ENCODE measurements at regions not wholly inside any gene's neighbourhood (a gene's known extent, or its start where the extent isn't known, plus 50 kb on each side); places are given as distances from the start of the nearest gene placed in this dataset.

DNA sequence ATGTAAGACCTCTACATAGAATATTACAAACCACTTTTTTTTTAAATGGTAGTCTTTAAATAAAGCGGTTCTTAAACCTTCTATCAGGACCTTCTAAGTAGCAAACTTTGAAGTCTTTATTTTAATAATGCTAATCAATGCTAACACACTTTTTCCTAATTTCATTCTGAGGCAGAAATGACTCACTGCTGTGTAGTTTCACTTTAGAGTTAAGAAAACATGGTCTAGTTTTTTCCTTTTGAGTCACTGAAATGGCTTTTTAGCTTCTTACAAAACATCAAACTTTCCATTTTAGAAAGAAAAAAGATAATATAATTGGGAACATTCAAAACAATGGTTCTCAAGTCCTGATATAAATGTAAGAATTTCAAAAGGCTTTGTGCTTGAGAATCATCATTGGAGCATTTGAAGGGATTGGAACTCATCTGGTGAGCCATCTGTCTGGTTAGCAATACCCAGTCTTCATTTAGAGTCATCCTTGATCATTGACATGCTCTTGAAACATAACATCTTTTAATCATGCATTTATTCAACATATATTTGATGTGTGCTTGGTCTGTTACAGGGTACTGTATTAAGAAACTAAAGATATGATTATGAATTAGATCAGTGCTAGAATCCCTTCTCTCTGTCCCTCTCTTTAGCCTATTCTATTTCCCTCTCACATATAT lies 258.3 kb upstream of the MON1B start:
- POLR2A ChIA-PET, result no interaction called here
- no peak for DNase-seq (ENCODE audit: low read depth)
- CTCF ChIA-PET, result no interaction called here
- Histone ChIP-seq H3K36me3 (ENCODE audit: control insufficient read depth, insufficient read depth, low read length) (no peaks in the 10 kb centered on the region), H3K4me3 (ENCODE audit: low read depth, low read length) (no peak overlapping the region), H3K27me3 (ENCODE audit: control insufficient read depth, insufficient read depth, low read length) (no peaks in the 10 kb centered on the region)
- TF ChIP-seq, protein P1, sequence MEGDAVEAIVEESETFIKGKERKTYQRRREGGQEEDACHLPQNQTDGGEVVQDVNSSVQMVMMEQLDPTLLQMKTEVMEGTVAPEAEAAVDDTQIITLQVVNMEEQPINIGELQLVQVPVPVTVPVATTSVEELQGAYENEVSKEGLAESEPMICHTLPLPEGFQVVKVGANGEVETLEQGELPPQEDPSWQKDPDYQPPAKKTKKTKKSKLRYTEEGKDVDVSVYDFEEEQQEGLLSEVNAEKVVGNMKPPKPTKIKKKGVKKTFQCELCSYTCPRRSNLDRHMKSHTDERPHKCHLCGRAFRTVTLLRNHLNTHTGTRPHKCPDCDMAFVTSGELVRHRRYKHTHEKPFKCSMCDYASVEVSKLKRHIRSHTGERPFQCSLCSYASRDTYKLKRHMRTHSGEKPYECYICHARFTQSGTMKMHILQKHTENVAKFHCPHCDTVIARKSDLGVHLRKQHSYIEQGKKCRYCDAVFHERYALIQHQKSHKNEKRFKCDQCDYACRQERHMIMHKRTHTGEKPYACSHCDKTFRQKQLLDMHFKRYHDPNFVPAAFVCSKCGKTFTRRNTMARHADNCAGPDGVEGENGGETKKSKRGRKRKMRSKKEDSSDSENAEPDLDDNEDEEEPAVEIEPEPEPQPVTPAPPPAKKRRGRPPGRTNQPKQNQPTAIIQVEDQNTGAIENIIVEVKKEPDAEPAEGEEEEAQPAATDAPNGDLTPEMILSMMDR (IDR thresholded peaks at IDR 0.05; ENCODE audit: insufficient read depth, low read depth, low read length), result no peak

- ChIA-PET POLR2A (no interaction called here), CTCF (no interaction called here)
- H3K27me3 ChIP-seq (ENCODE audit: control insufficient read depth, insufficient read depth, low read length), result no peaks in the 10 kb centered on the region
- DNase-seq (ENCODE audit: low read depth), result no peak
- H3K36me3 ChIP-seq (ENCODE audit: control insufficient read depth, insufficient read depth, low read length), result no peaks in the 10 kb centered on the region
- TF ChIP-seq, protein P1 (IDR thresholded peaks at IDR 0.05; ENCODE audit: insufficient read depth, low read depth, low read length), result no peak
- no peak overlapping the region for H3K4me3 ChIP-seq (ENCODE audit: low read depth, low read length)
These were observed 250.7 kb upstream of the MON1B start for GRCh38 chr16:76940251-76940650.

DNA sequence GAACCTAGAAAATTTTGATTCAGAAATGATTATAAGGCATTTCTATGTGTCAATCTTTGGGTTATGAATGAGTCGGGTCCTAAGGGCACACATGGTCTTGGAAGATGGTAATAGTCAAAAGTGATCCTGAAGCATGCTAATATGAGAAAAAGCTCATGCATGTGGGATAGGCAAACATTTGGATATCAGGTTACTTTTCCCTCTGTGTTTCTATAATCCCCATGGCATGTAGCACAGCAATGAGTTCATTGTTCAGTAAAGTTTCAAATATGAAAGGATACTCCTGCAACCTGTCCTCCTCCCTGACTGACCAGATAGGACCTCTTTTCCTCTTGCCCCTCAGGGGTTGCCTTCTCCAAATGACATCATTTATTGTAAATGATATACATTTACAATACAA lies 249.9 kb upstream of the MON1B start:
- TF ChIP-seq, protein P1 (IDR thresholded peaks at IDR 0.05; ENCODE audit: insufficient read depth, low read depth, low read length), result no peak
- POLR2A ChIA-PET, result no interaction called here
- CTCF ChIA-PET, result no interaction called here
- H3K27me3 ChIP-seq (ENCODE audit: control insufficient read depth, insufficient read depth, low read length), result no peaks in the 10 kb centered on the region
- no peaks in the 10 kb centered on the region for H3K36me3 ChIP-seq (ENCODE audit: control insufficient read depth, insufficient read depth, low read length)
- no peak overlapping the region for H3K4me3 ChIP-seq (ENCODE audit: low read depth, low read length)
- DNase-seq (ENCODE audit: low read depth), result no peak

- POLR2A ChIA-PET, result no interaction called here
- TF ChIP-seq, protein P1 (IDR thresholded peaks at IDR 0.05; ENCODE audit: insufficient read depth, low read depth, low read length), result no peak
- H3K36me3 ChIP-seq (ENCODE audit: control insufficient read depth, insufficient read depth, low read length), result no peaks in the 10 kb centered on the region
- H3K4me3 ChIP-seq (ENCODE audit: low read depth, low read length), result no peak overlapping the region
- no peak for DNase-seq (ENCODE audit: low read depth)
- CTCF ChIA-PET, result no interaction called here
- H3K27me3 ChIP-seq (ENCODE audit: control insufficient read depth, insufficient read depth, low read length), result no peaks in the 10 kb centered on the region
These were observed 248.9 kb upstream of the MON1B start for GRCh38 chr16:76942089-76942488.

DNA sequence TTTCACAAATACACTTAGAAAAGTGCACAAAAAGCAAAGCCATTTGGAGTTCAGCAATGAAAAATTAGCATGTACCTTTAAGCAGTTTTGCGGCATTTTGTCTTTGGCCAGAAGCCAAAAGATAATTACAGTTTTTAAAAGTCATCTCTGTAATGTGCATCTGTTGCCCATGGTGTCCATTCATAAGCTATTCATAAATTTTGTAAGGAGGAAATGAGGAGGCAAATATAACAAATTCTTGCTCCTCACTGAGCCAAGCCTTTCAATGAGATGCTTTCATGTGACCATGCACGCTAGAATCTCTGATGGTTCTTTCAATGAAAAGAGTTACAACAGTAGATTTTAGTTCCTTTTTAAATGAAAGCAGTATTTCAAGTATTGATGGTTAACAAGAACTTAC lies 247.1 kb upstream of the MON1B start:
- Histone ChIP-seq H3K4me3 (ENCODE audit: low read depth, low read length) (no peak overlapping the region), H3K27me3 (ENCODE audit: control insufficient read depth, insufficient read depth, low read length) (no peaks in the 10 kb centered on the region), H3K36me3 (ENCODE audit: control insufficient read depth, insufficient read depth, low read length) (no peaks in the 10 kb centered on the region)
- ChIA-PET POLR2A (no interaction called here), CTCF (interaction anchor here (0.5 kb wide), 1 partner anchor 19 kb away, joined by 3 read pairs; no protein-coding TSS in a partner anchor)
- no peak for DNase-seq (ENCODE audit: low read depth)
- TF ChIP-seq, protein P1 (IDR thresholded peaks at IDR 0.05; ENCODE audit: insufficient read depth, low read depth, low read length), result no peak

All from BJ (cell line).